ACHN (cell line): ENCODE measurements at regions not wholly inside any gene's neighbourhood (a gene's known extent, or its start where the extent isn't known, plus 50 kb on each side); places are given as distances from the start of the nearest gene placed in this dataset.
A peak's percentile ranks its signal among the peaks of the same experiment; 100 is the strongest.
"Not testable (repeated sequence)": the region's sequence is repeated elsewhere in the genome, so short reads cannot be mapped to it uniquely, and the experiment has no call there.

Source experiments
- DNase-seq: peaks from one replicate; pipeline ENCODE4 v3.0.0-alpha.2; 2015
- in situ Hi-C: cut with HindIII; loops from 2 replicates; pipeline ENCODE4 v1.10.0; 2017; ENCODE audit warnings: low sequenced_read_pairs, low pct_ligation_motif_present, low pct_unique_long_range_greater_than_20kb

- DNase-seq = no peak
- in situ Hi-C loops = no loop called here
These were observed 238.0 kb downstream of the SHOX2 start for GRCh38 chr3:157868196-157868595.

- peak; percentile 34 for DNase-seq
- in situ Hi-C loops = no loop called here
These were observed 240.7 kb downstream of the SHOX2 start for GRCh38 chr3:157865352-157866000.

- in situ Hi-C loops = no loop called here
- DNase-seq = no peak
These were observed 245.0 kb downstream of the SHOX2 start for GRCh38 chr3:157861076-157861765.

GRCh38 chr3:157859541-157859940 lies 246.7 kb downstream of the SHOX2 start:
- no peak for DNase-seq
- in situ Hi-C loops = no loop called here

GRCh38 chr3:157858821-157859220 lies 247.4 kb downstream of the SHOX2 start:
- DNase-seq = no peak
- in situ Hi-C loops = no loop called here

- in situ Hi-C loops = no loop called here
These were observed 248.8 kb downstream of the SHOX2 start for GRCh38 chr3:157857440-157857839.

GRCh38 chr3:157856078-157856939 lies 249.9 kb downstream of the SHOX2 start:
- DNase-seq = no peak
- in situ Hi-C loops = no loop called here

More at GRCh38 chr3:157857440-157857839, 248.8 kb downstream of the SHOX2 start:
- DNase-seq = no peak

GRCh38 chr3:157845839-157846238 lies 260.4 kb downstream of the SHOX2 start:
- DNase-seq, in situ Hi-C loops: not testable (repeated sequence)

GRCh38 chr3:157844800-157845565 lies 261.2 kb downstream of the SHOX2 start:
- in situ Hi-C loops = no loop called here
- no peak for DNase-seq

GRCh38 chr3:157844216-157844615 lies 262.0 kb downstream of the SHOX2 start:
- DNase-seq = no peak
- in situ Hi-C loops = no loop called here

GRCh38 chr3:157841029-157841428 lies 265.2 kb downstream of the SHOX2 start:
- in situ Hi-C loops = no loop called here
- no peak for DNase-seq

- DNase-seq = no peak
- in situ Hi-C loops = no loop called here
These were observed 265.7 kb downstream of the SHOX2 start for GRCh38 chr3:157840564-157840963.

GRCh38 chr3:157838457-157838856 lies 267.8 kb downstream of the SHOX2 start:
- in situ Hi-C loops = no loop called here
- DNase-seq = no peak

- DNase-seq = no peak
- in situ Hi-C loops = no loop called here
These were observed 268.9 kb downstream of the SHOX2 start for GRCh38 chr3:157837336-157837735.

GRCh38 chr3:157836022-157836421 lies 270.2 kb downstream of the SHOX2 start:
- in situ Hi-C loops = no loop called here
- DNase-seq = no peak

GRCh38 chr3:157832588-157832987 lies 273.6 kb downstream of the SHOX2 start:
- in situ Hi-C loops = no loop called here
- DNase-seq = no peak

GRCh38 chr3:157830556-157831236 lies 275.5 kb downstream of the SHOX2 start:
- DNase-seq = no peak
- in situ Hi-C loops = no loop called here

- in situ Hi-C loops = no loop called here
- no peak for DNase-seq
These were observed 276.4 kb downstream of the SHOX2 start for GRCh38 chr3:157829786-157830185.
